ENCODE measurements at regions not wholly inside any gene's neighbourhood (a gene's known extent, or its start where the extent isn't known, plus 50 kb on each side); places are given as distances from the start of the nearest gene placed in this dataset.

GRCh38 chr5:61617995-61618525 is 286.0 kb downstream of the ZSWIM6 start:
- dilution Hi-C loops (cut with MboI; ENCODE audit: extremely low pct_ligation_motif_present, low sequenced_read_pairs) = no loop called here
- Histone ChIP-seq H4K20me1 (replicated peaks; ENCODE audit: control insufficient read depth, extremely low read depth, insufficient read depth, low read length) (no peaks in the 10 kb centered on the region), H3K79me2 (ENCODE audit: control insufficient read depth, insufficient read depth, low read length) (no peaks in the 10 kb centered on the region), H3K4me1 (ENCODE audit: control insufficient read depth, extremely low read depth, insufficient read depth, low read length) (no peaks in the 10 kb centered on the region), H3K36me3 (ENCODE audit: control insufficient read depth in 2 of 2, extremely low read depth in 1 of 2, insufficient read depth in 2 of 2, low read length in 2 of 2) (no peaks in the 10 kb centered on the region), H3K9me1 (replicated peaks; ENCODE audit: control insufficient read depth, extremely low read depth, insufficient read depth, low read length) (no peaks in the 10 kb centered on the region), H3K4me2 (ENCODE audit: insufficient read depth, low read length) (no peak overlapping the region), H3K4me3 (replicated peaks in 1 of 3; ENCODE audit: insufficient read depth in 1 of 3, low read depth in 1 of 3, low read length in 3 of 3) (no peak overlapping the region), H3K27me3 (ENCODE audit: control insufficient read depth in 2 of 2, insufficient read depth in 2 of 2, low read length in 2 of 2) (peaks cover 3 to 8% of the 10 kb centered on the region in 2 experiments), H3K9ac (replicated peaks; ENCODE audit: extremely low read depth, insufficient read depth, low read length) (no peak overlapping the region), H3K9me3 (replicated peaks; ENCODE audit: control insufficient read depth, insufficient read depth, low read length) (no peaks in the 10 kb centered on the region), H3K27ac (ENCODE audit: insufficient read depth, low read depth, low read length) (no peak overlapping the region), H2AFZ (ENCODE audit: low read depth, low read length) (no peak overlapping the region)
- no peak for TF ChIP-seq GATA2 (IDR thresholded peaks at IDR 0.05; ENCODE audit: insufficient read depth, insufficient read length, low read depth, low read length)
- no peak for TF ChIP-seq JUN (IDR thresholded peaks at IDR 0.05; ENCODE audit: borderline replicate concordance, insufficient read depth, insufficient read length, low read depth)
- no peak for TF ChIP-seq POLR2AphosphoS5 (IDR thresholded peaks at IDR 0.05; ENCODE audit: insufficient read depth, low read depth, low read length)
- TF ChIP-seq MYC (IDR thresholded peaks at IDR 0.05; ENCODE audit: low read depth, low read length) = no peak
- TF ChIP-seq EZH2 (IDR thresholded peaks at IDR 0.05; ENCODE audit: borderline replicate concordance, low read depth, low read length, severe bottlenecking) = no peak
- no peak for TF ChIP-seq POLR2A (IDR thresholded peaks at IDR 0.05; ENCODE audit: low read depth, low read length)
- TF ChIP-seq CTCF (IDR thresholded peaks at IDR 0.05; ENCODE audit: extremely low read depth in 1 of 2, insufficient read depth in 1 of 2, low read depth in 1 of 2, low read length in 2 of 2) = no peak
- no peak for TF ChIP-seq MAX (IDR thresholded peaks at IDR 0.05; ENCODE audit: insufficient read depth, insufficient read length)
- no peak for TF ChIP-seq FOS (IDR thresholded peaks at IDR 0.05; ENCODE audit: borderline replicate concordance, insufficient read depth, low read length)
- CTCF ChIA-PET = no interaction called here
- BruUV-seq (replicated peaks) = no TSS peak
- intact Hi-C loops (cut with micrococcal nuclease) = no loop called here
- POLR2A ChIA-PET = no interaction called here
- DNase-seq (ENCODE audit: low read depth, low spot score) (no peak), FAIRE-seq (no peak)
